Nucleus accumbens (tissue), 56 donors: ENCODE measurements at regions not wholly inside any gene's neighbourhood (a gene's known extent, or its start where the extent isn't known, plus 50 kb on each side); places are given as distances from the start of the nearest gene placed in this dataset.

ENCODE experiments used
- DNase-seq, 56 donors: peaks; one replicate each; lab custom pipeline; 2025; lab: John Stamatoyannopoulos, UW

DNA sequence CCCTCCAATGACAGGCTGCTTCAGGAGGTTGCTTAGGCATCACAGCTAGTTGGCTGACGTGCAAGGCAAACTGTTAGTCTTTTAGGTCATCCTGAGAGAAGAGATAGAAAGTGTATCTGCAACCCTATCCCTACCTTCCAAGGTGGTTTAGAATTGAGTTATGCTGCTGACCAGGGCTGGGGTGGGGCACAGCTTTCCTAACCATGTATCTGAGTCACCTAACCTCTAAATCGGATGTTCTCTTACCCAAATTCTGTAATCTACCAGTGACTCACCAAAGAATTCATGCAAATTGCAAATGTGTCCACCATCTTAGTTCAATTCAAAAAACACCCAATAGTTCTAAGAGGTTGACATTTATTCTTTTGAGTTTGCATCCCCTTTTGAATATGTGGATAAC lies 107.2 kb upstream of the DYNLRB2 start:
- DNase-seq, result no peak

DNA sequence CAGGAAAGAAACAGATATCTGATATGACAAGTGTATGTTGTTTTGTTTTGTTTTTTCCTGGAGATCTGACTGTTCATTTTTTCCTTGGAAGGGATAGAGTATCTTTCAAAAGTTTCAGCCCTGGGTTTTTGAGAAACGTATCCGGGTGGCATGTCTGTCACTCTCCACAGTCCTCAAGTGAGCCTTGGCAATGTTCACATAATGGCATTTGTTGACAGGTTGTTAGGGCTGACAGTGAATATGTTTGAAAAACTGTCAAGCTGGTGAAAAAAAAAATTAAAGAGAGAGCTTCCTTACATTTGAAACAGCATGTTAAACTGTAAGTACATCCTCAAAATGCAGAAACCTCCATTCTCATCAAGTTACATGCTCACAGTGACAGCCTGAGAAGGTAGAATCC lies 113.0 kb upstream of the DYNLRB2 start:
- no peak for DNase-seq

DNA sequence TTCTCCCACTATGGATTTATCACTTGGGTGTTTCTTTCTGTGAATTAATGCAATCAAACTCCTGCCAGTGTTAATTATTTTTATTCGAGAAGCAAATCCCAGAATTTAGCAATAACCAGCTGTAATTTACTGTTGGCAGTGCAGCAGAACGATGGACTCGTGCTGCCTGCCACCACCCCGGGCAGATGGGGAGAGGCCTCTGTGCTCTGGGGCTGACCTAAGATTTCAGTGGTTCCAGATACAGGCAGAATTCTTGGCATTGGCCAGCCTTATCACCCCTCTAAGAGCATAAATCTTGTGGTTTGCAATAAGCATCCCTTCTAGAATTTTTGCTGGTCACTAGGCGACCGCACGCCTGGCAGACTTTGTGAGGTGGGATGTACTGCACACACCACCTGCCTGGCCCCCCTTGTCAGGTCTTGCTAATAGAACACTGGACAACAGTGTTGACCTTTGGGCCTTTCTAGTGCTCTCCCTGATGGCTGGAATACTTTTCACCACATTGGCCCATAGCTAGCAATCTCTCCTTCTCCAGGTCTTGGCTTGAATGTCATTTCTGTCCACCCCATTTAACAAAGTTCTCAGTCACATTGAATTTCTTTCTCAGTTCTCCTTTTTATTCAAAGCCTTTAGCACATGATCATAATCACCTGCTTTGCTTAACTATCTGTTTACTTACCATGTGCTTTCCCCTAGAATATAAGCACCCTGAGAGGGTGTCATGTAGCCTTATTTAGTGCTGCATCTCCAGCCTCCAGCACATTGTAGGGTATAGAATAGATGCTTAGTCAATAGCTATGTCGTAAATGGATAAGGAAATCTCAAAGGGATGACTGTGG lies 122.1 kb upstream of the DYNLRB2 start:
- DNase-seq, result no peak

DNA sequence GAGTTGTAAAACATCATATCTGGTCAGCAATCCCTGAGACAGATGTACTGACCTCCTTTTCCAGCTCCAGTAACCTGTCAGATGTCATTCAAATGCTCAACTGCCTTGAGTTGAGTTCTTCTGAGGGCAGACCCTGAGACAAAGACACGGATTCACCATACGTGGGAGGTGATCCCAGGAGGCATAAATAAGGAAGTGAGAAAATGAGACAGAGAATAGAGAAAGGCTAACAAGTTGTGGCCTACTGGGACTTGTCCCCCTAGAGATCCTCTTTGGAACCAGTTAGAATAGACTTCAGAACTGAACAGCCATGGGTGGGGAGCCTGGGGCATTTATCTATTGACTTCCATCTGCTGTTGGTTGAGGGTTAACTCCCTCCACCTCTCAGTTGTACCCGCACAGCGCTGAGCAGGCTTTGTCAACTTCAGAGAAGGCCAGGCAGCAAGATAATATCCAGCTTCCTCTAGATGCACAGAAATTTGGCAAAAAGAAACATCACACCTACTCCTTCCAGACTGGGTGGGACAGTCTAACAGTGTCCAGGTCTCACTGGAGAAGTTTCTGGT lies 123.0 kb upstream of the DYNLRB2 start:
- no peak for DNase-seq

GRCh38 chr16:80408014-80408413 lies 132.8 kb upstream of the DYNLRB2 start:
- DNase-seq, result no peak

DNA sequence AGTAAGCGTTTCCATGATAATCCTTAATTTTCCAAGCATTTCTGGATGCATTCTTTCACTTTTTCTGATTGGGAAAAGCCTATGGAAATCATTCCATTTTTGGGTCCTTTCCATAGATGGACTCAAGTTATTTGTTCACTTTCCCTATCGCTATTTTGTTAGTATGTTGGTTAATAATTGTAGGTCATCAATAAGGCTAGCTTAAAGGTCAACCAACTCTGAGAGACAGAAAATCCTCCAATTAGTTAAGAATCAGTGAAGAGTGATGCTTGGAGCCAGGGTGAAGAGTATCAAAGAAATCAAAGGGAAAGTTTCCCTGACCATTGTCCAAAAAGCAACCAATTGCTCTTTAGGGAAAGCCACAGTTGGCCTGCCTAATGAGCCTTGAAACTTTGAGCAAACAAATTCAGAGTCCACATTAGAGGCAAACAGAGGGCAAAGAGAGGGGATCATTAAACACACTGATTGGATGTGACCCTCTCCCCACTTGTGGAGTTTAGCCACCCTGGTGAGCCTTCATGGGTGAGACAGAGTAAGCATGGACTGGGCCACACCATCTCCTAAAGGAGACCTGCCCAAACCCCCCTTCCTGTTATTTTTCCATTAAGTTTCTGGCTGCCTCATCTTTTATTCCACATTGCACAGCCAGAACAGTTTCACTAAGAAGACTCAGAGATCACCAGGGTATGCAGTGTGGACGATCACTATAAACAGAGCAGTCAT lies 133.4 kb upstream of the DYNLRB2 start:
- DNase-seq, result no peak

- no peak for DNase-seq
Observed at GRCh38 chr16:80404847-80405246, 135.9 kb upstream of the DYNLRB2 start.

DNA sequence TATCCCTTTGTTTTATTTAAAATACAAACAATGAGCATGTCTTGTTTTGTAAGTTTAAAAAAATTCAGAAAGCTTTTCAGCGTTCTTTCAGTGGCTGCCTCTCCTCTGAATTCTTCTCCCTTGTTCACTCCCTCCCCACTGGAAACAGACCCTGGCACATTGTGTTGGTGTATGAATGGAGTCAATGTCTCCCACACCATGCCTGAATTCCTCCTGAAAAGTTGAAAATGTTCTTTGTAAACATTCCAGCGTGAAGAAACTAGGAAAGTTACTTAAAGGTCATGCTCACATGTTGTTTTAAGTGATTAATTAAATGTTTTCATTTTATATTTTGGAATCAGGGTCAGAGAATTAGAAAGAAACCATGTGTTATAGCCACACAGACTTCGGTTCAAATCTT lies 136.9 kb upstream of the DYNLRB2 start:
- no peak for DNase-seq

DNA sequence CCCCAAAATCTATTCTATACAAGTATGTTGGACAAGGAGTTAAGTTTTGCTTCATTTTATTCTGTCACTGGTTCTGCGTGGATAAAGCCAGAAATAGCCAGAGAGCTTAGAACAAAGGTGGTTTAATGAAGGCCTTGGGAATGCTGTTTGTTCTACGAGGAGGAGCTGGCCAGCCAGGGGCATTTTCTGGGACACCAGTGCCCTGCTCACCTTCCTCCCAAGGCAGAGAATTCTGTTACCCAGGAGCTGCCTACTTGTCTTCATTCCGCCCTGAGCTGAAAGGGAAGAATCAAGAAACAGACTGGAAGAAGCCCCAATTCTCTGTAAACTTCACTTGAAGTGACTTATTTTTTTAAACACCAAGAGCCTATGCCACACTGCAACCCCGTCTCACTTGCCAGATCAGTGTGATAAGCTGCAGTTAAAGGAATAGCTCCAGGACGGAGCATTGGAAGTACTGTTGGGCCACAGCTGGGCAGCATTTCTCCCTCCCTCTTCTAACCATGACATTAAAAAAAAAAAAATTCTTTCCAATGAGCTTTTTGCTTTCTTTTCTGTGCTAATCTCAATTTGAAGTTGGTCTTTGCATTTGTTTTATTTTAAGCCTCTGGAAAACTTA lies 149.8 kb upstream of the DYNLRB2 start:
- DNase-seq, result no peak

GRCh38 chr16:80390046-80390445 lies 150.7 kb upstream of the DYNLRB2 start:
- no peak for DNase-seq

GRCh38 chr16:80389338-80389737 lies 151.5 kb upstream of the DYNLRB2 start:
- no peak for DNase-seq

DNA sequence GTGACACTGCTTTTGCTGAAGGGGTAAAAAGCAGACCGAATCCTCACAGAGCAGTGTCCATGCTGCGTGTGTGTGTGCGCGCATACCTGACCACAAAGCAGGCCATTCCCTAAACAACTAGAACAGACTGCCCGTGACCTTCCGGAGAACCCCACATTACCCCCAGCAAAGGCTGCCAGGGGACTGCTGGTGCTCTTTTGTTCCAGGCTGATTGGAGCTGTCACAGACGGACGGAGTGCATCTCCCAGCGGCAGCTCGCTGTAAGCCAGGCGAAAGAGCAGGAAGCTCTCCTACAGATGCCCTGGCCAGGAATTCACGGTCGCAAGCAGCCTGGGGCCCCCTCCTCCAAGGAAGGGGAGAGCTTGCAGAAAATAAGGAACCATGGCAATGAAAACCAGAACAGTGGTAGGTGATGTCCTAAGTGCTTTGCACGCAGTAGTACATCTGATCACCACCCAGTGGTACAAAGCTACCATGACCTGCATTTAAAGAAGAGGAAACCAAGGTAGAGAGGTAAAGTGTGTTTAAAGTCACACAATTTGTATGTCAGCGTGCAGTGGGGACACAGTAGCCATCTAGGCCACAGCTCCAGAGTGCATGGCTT lies 153.4 kb upstream of the DYNLRB2 start:
- no peak for DNase-seq

- no peak for DNase-seq
Observed at GRCh38 chr16:80384862-80385261, 155.9 kb upstream of the DYNLRB2 start.

- DNase-seq, result no peak
Observed at GRCh38 chr16:80380514-80380913, 160.3 kb upstream of the DYNLRB2 start.

DNA sequence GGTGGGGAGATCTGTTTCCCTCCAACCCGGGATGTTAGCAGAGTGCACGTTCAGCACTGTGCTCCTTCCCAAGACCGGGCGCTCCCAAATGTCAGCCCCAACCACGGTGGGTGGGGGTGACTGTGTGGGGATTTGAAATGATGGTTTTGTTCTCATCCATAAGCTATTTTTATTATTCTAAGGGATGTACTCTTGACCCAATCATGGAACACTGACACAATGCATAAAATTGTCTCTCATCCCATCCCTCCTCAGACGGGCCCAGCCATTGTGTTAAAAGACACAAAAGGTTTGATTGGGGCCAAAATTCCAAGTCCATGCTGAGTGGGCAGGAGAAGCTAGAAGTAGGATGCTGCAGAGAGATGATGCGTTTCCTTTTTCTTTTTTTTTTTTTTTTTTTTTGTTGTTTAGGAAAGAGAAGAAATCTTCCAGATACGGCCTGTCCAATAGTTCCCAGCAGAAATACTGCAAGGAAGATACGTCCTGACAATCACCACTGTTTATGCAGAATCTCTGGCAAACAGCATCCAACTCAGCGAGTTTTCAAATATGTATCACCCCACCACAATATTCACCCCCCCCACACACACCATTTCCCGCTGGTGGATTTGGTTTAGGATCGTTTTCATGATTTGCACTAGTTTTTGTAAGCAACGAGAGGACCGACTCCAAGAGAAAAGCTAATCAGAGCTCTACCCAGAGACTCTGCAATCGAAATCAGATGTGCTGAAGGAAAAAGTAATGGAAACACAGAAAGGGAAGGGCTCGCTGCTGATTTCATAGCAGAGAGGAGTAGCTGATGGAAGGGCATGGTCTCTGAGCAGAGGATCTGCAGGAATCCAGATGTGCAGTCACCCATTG lies 163.5 kb upstream of the DYNLRB2 start:
- no peak for DNase-seq

DNA sequence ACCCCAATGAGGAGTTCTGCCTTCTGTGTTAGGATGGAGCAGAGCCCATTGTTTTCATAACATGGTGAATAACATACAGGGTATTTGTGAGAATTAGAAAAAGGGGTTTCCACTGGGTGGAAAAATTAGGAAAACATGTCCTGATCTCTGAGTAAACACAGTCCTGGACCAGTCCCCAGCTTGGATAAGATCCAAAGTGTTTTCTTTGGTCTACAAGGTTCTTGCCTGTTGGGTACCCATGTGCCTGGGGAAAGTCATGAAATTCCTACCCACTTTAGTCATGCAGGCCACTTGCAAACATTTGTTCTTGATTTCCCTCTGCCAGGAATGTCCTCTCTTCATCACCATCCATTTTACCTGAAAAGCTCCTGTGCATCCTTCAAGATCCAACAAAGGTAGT lies 164.8 kb upstream of the DYNLRB2 start:
- DNase-seq, result no peak

GRCh38 chr16:80375513-80375912 lies 165.3 kb upstream of the DYNLRB2 start:
- no peak for DNase-seq

DNA sequence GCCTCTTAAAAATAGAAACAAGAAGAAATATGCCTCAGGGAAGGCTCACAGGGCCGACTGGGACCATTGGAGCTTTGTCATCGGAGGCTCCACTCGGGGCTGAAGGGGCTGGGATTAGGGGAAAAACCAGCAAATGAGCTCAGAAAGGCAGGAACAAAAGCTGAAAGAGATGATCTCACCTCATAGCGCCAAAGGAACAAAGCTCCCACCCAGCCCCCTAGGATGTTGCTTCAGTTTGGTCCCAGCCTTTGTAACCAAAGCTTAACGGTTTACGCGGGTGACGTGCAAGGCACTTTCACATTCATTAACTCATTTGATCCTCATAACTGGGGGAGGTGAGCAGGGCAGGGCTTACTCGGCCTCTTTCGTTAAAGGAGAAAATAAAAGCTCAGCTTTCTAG lies 168.5 kb upstream of the DYNLRB2 start:
- DNase-seq, result no peak

DNA sequence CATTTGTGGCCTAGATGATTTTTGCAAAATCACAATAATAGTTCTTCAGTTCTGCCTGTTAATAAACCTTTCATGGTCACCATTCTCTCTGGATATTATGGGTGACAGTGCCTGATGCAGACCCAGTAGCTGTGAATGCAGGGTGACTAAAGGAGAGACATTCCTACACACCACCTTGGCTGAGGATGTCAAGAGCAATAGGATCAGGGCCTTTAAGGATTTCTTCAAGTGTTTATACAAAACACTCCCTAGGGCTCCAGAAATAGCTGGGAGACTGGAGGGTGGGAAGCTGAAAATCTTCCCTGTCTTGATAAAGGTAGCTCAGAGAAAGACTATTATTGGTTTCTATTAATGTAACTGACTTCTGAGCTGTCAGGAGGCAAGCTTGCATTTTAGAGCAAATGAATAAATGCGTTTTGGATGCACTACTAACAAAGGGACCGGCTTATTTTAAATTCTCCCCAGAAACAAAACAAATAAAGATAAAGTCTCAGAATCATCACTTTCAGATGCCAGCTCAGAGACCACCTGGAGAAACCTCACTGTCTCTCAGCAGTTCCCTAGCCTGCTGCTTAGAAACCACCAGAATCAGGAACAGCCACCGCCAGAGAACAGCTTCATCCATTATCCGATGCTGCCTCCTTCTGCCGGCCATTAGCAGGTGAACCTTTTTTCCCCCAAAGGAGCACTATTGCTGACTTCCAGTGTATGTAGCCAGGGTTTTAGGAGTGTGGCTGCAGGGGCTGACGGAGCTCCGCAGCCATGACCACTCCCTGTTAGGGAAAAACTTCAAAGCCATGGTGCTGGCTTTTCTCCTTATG lies 171.4 kb upstream of the DYNLRB2 start:
- DNase-seq, result peak in 36 of 56 donors; percentile 1 to 69 (median 16)
